Left renal pelvis (tissue), 4 donors: ENCODE measurements at regions not wholly inside any gene's neighbourhood (a gene's known extent, or its start where the extent isn't known, plus 50 kb on each side); places are given as distances from the start of the nearest gene placed in this dataset.
A peak's percentile ranks its signal among the peaks of the same experiment; 100 is the strongest.
"Not testable (repeated sequence)": the region's sequence is repeated elsewhere in the genome, so short reads cannot be mapped to it uniquely, and the experiment has no call there.

ENCODE experiments used
- DNase-seq, 4 donors: peaks; one replicate each; pipeline ENCODE4 v3.0.0-alpha.2; 2013; ENCODE audit warnings: low read depth in 4 of 4, low spot score in 3 of 4

DNA sequence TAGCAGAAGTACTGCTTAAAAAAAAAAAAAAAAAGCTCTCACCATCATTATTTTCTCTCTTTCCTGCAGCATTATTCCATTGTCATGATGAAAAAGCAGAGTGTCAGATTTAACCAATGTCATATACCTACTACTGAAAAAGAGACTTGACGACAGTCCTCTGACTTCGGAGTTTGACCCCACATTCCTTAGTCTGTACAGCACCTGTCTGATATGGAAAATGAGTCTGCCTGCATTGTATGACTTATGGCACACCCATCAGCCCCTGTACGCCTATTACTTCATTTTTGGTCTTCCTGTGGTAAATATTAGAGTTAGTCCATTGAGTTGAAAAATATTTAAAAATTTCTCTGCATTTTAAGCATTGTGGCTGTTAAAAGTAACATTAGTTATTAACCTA is 54.5 kb upstream of the NOX4 start:
- no peak for DNase-seq

DNA sequence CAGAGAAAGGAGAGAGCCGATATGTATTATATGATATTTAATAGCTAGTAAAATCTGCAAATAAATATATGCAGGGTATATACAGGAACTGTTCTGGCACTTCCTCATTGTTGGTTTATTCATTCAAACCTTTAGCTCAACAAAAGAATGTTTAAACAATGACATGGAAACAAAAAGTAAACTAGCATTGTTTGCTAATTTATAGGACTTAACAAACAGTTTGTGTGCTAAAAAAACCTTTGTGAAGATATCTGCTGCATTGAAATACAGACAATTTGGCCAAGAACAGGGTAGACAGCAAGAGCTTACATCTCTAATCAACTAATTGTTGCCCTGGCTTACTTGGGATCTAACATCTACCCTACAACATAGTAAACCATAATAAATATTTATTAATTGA is 64.6 kb upstream of the NOX4 start:
- not testable (repeated sequence) for DNase-seq

GRCh38 chr11:89556731-89557707 is 65.8 kb upstream of the NOX4 start:
- DNase-seq, result peak; percentile 19 to 42 (median 32)

DNA sequence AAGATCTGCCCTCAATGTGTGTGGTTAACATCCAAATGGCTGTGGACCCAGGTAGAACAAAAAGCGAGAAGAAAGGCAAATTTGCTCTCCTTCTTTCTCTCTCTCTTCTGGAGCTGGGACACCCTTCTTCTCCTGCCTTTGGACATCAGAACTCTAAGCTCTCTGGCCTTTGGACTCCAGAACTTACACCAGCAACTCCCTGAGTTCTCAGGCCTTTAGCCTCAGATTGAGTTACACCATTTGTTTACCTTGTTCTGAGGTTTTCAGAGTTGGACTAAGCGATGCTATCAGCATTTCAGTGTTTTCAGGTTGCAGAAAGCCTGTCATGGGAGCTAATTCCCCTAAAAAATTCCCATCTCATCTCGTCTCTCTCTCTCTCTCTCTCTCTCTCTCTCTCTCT is 69.4 kb upstream of the NOX4 start:
- not testable (repeated sequence) for DNase-seq

DNA sequence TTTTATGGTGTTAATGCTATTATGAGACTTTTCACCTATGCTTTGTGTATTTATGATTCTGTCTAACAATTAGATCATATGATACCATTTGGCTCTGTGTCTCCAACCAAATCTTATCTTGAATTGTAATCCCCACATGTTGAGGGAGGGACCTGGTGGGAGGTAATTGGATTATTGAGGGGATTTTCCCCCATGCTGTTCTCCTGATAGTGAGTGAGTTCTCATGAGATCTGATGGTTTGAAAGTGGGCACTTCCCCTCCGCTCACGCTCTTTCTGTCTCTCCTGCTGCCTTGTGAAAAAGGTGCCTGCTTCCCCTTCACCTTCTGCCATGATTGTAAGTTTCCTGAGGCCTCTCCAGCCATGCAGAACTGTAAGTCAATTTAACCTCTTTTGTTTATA is 71.6 kb upstream of the NOX4 start:
- DNase-seq, result not testable (repeated sequence)

- DNase-seq, result no peak
These were observed 75.8 kb upstream of the NOX4 start for GRCh38 chr11:89566972-89567371.

GRCh38 chr11:89569387-89569786 is 78.2 kb upstream of the NOX4 start:
- not testable (repeated sequence) for DNase-seq

GRCh38 chr11:89571706-89572105 is 80.5 kb upstream of the NOX4 start:
- DNase-seq, result not testable (repeated sequence)

DNA sequence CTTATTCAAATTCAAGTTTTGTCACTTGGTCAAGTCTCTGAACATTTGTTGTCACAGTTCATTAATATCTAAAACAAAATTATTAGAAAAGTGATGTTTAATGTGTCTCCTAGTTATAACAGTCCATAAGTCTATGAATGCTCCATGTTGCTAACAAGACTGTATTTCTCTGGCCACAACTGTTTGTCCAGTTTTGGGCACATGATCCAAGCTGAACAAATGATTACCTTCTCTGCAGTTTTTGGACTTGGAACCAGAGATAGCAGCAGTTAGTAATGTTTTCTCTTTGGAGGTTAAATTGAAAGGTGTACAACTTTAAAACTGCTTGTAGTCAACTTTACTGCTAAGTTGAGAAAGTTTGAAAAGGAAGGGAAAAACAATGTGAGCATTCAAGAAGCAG is 84.7 kb upstream of the NOX4 start:
- not testable (repeated sequence) for DNase-seq

DNA sequence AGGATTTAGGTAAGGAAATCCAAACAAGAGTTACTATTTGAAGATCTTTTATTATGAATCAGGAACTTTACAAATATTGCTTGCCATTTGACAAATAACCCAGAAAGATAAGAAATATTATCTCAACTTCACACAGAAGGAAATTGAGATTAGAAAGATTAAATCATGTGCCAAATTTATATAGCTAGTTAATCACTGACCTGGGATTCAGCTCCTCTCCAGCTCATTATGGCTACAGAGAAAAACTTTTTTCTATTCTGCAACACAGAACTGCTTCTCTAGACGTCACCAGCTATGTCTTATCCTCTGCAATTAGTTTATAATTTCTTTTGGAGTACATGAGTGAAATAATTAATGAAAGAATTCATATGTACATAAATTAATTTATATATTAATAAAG is 86.3 kb upstream of the NOX4 start:
- DNase-seq, result not testable (repeated sequence)

DNA sequence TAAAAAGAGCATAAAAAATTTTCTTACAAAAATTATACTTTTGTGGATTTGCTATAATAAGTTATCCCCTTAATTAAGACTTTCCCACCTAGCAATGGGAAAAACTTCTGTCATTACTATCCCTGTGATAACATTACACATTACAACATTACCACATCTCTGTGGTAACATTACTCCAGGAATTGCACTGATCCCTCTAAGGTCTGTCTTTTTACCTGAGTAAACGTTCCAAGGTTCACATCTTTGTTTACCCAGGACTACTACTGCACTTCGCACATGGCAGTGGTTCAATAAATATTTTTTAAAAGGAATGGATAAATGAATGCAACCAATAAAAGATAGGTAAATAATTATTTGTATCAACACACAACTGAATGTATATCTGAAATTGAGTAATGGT is 92.4 kb upstream of the NOX4 start:
- no peak for DNase-seq

GRCh38 chr11:89585046-89585445 is 93.9 kb upstream of the NOX4 start:
- not testable (repeated sequence) for DNase-seq

DNA sequence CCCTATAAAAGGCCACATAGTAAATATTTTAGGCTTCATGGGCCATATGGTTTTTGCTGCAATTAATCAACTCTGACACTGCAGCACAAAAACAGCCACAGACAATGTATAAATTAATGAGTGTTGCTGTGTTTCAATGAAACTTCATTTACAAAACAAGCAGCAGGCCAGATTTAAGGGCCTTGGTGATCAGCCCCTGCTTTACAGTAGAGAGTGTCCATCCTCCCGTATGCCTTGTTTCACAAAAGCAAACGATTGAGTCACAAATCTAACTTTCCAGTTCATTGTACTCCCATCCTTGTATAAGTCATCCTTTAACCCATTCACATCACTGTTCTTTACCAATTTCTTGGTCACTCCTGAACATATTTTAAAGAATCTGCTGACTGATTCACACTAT is 94.3 kb upstream of the NOX4 start:
- not testable (repeated sequence) for DNase-seq

- not testable (repeated sequence) for DNase-seq
These were observed 98.2 kb upstream of the NOX4 start for GRCh38 chr11:89589413-89589812.

DNA sequence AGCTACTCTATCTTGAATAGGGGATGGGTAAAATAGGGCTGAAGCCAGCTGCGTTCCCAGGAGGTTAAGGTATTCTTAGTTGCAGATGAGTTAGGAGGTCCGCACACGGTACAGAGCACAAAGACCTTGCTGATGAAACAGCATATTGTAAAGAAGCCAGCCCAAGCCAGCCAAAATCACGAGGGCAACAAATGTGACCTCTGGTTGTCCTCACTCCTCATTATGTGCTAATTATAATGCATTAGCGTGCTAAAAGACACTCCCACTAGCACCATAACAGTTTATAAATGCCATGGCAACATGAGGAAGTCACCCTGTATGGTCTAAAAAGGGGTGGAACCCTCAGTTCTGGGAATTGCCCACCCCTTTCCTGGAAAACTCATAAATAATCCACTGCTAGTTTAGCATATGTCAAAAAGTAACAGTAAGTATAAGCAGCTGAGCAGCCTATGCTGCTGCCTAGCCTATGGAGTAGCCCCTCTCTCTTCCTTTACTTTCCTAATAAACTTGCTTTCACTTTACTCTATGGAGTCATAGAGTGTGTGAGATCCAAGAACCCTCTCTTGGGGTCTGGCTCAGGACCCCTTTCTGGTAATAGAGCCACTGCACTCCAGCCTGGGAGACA is 98.9 kb upstream of the NOX4 start:
- not testable (repeated sequence) for DNase-seq

DNA sequence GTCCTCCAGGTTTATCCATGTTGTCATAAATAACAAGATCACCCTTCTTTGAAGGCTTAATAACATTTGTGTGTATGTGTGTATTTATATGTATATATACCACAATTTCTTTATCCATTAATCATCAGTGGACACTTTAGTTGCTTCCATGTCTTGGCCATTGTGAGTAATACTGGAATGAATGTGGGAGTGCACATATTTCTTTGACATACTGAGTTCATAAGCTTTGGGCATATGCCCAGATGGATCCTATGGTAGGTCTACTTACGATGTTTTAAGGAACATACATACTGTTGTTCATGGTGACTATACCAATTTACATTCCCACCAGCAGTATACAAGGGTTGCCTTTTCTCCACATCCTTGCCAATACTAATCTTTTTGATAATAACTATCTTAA is 108.8 kb upstream of the TRIM77 start:
- DNase-seq, result not testable (repeated sequence)

GRCh38 chr11:89604281-89604680 is 105.8 kb upstream of the TRIM77 start:
- no peak for DNase-seq

- not testable (repeated sequence) for DNase-seq
These were observed 103.3 kb upstream of the TRIM77 start for GRCh38 chr11:89606845-89607244.

- DNase-seq, result not testable (repeated sequence)
These were observed 102.6 kb upstream of the TRIM77 start for GRCh38 chr11:89607497-89607896.

DNA sequence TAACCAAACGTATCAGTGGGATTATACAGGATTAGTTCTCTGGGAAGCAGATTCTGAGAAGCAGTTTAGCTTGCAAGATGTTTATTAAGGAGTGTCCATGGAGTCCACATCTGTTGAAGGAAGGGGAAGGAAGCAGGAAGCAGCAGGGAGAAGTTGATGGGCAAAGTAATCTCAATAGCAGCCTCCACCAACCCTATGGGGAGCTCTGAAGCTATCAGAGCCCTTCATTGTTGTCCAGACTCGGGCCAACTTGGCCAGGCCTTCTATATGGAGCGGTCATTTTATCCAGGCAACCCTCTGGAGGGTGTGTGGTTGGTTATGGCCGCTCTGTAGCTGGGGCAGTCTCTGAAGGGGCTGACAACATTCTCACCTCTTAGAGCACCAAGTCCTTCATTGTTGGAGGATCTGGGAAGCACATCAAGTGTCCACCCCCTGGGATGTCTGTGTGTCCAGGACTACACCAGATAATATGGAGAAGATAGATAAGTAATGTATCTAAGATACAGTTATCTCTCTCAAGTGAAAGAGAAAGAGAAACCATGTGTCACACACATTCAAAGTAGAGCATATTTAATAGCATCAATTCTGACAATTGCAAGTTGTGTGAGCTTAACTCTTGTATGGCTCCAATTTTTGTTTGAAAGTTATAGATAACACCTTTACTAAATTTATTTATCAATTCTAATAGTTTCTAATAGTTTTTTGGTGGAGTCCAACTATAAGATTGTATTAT is 101.7 kb upstream of the TRIM77 start:
- no peak for DNase-seq

- DNase-seq, result no peak
These were observed 98.0 kb upstream of the TRIM77 start for GRCh38 chr11:89612096-89612495.
